Neural progenitor cell (in vitro differentiated cells): ENCODE measurements at regions not wholly inside any gene's neighbourhood (a gene's known extent, or its start where the extent isn't known, plus 50 kb on each side); places are given as distances from the start of the nearest gene placed in this dataset.

ENCODE experiments used
- DNase-seq: peaks from one replicate; pipeline ENCODE4 v3.0.0-alpha.2; 2016; ENCODE audit warnings: low spot score
- H2AFZ ChIP-seq: fragments of 200-600 bp; sonication (generic); replicated peaks from 2 replicates; pipeline ENCODE4 v1.6.1; 2016; ENCODE audit warnings: antibody characterized with exemption
- H3F3A ChIP-seq: fragments of 200-600 bp; sonication (generic); 2 replicates; pipeline ENCODE4 v1.6.1; 2016; ENCODE audit warnings: antibody characterized with exemption, low read depth
- H3K27ac ChIP-seq: fragments of 200-600 bp; sonication (generic); 2 replicates; pipeline ENCODE4 v1.5.1; 2016; ENCODE audit warnings: mild to moderate bottlenecking
- H3K27me3 ChIP-seq: fragments of 200-600 bp; sonication (generic); 2 replicates; pipeline ENCODE4 v1.6.1; 2016; ENCODE audit warnings: mild to moderate bottlenecking, moderate library complexity
- H3K36me3 ChIP-seq: fragments of 200-600 bp; sonication (generic); 2 replicates; pipeline ENCODE4 v1.5.1; 2016
- H3K4me1 ChIP-seq: fragments of 200-600 bp; sonication (generic); 2 replicates; pipeline ENCODE4 v1.6.1; 2016; ENCODE audit warnings: mixed run types
- H3K4me2 ChIP-seq: fragments of 200-600 bp; sonication (generic); 2 replicates; pipeline ENCODE4 v1.6.1; 2016
- H3K4me3 ChIP-seq: fragments of 200-600 bp; sonication (generic); 2 replicates; pipeline ENCODE4 v1.5.1; 2016
- H3K79me2 ChIP-seq: fragments of 200-600 bp; sonication (generic); 2 replicates; pipeline ENCODE4 v1.6.1; 2016; ENCODE audit warnings: low read depth
- H3K9ac ChIP-seq: fragments of 200-600 bp; sonication (generic); 2 replicates; pipeline ENCODE4 v1.6.1; 2016
- H3K9me3 ChIP-seq: fragments of 200-600 bp; sonication (generic); 2 replicates; pipeline ENCODE4 v1.5.1; 2016; ENCODE audit warnings: low read depth
- H4K20me1 ChIP-seq: fragments of 200-600 bp; sonication (generic); 2 replicates; pipeline ENCODE4 v1.6.1; 2016; ENCODE audit warnings: low read depth
- H3K27ac Mint-ChIP-seq: 3 replicates; pipeline ENCODE4 v1.8.0; 2021; ENCODE audit warnings: mixed read lengths
- H3K27me3 Mint-ChIP-seq: 2 replicates; pipeline ENCODE4 v1.8.0; 2022; ENCODE audit warnings: low read depth, mild to moderate bottlenecking, inconsistent platforms, moderate library complexity, mixed read lengths; ENCODE audit not compliant: insufficient read depth
- H3K36me3 Mint-ChIP-seq: 3 replicates; pipeline ENCODE4 v1.8.0; 2021; ENCODE audit warnings: mixed read lengths
- H3K4me1 Mint-ChIP-seq: 3 replicates; pipeline ENCODE4 v1.8.0; 2021; ENCODE audit warnings: mixed read lengths
- H3K4me3 Mint-ChIP-seq: 3 replicates; pipeline ENCODE4 v1.8.0; 2021; ENCODE audit warnings: mild to moderate bottlenecking, moderate library complexity, mixed read lengths
- H3K9me3 Mint-ChIP-seq: 3 replicates; pipeline ENCODE4 v1.8.0; 2020; ENCODE audit warnings: mixed read lengths
- CTCF ChIP-seq: fragments of 200-600 bp; sonication (generic); IDR thresholded peaks from 2 replicates; pipeline ENCODE4 v1.5.1; 2017; ENCODE audit warnings: antibody characterized with exemption, mild to moderate bottlenecking
- EZH2 ChIP-seq: fragments of 200-600 bp; sonication (generic); IDR thresholded peaks from 2 replicates; pipeline ENCODE4 v1.6.1; 2017; ENCODE audit warnings: antibody characterized with exemption, mild to moderate bottlenecking, moderate library complexity
- EZH2phosphoT487 ChIP-seq: fragments of 200-600 bp; sonication (generic); IDR thresholded peaks from 2 replicates; pipeline ENCODE4 v1.6.1; 2017; ENCODE audit warnings: antibody characterized with exemption

- DNase-seq = no peak
- no peak overlapping the region for H3K4me3 Mint-ChIP-seq
- Histone ChIP-seq H3K79me2 (no peaks in the 10 kb centered on the region), H3F3A (no peaks in the 10 kb centered on the region), H3K9me3 (no peaks in the 10 kb centered on the region), H3K36me3 (no peaks in the 10 kb centered on the region), H4K20me1 (no peaks in the 10 kb centered on the region), H3K9ac (no peak overlapping the region), H3K4me2 (no peak overlapping the region), H3K4me1 (no peaks in the 10 kb centered on the region), H3K4me3 (no peak overlapping the region), H3K27ac (no peak overlapping the region), H3K27me3 (no peaks in the 10 kb centered on the region), H2AFZ (no peak overlapping the region)
- H3K27ac Mint-ChIP-seq = no peak overlapping the region
- TF ChIP-seq CTCF (no peak), EZH2phosphoT487 (no peak), EZH2 (no peak)
- peaks cover 2% of the 10 kb centered on the region for H3K9me3 Mint-ChIP-seq
- no peaks in the 10 kb centered on the region for H3K4me1 Mint-ChIP-seq
- H3K36me3 Mint-ChIP-seq = no peaks in the 10 kb centered on the region
- peaks cover 2% of the 10 kb centered on the region for H3K27me3 Mint-ChIP-seq
Observed at GRCh38 chr9:95645579-95645978, 128.8 kb upstream of the PTCH1 start.

GRCh38 chr9:95644377-95644776 is 127.6 kb upstream of the PTCH1 start:
- Histone ChIP-seq H3K27ac (no peak overlapping the region), H3K36me3 (no peaks in the 10 kb centered on the region), H3K79me2 (no peaks in the 10 kb centered on the region), H2AFZ (no peak overlapping the region), H3K9me3 (no peaks in the 10 kb centered on the region), H3K9ac (no peak overlapping the region), H3K4me2 (no peak overlapping the region), H3K4me3 (no peak overlapping the region), H3K4me1 (no peaks in the 10 kb centered on the region), H4K20me1 (no peaks in the 10 kb centered on the region), H3K27me3 (no peaks in the 10 kb centered on the region), H3F3A (no peaks in the 10 kb centered on the region)
- Mint-ChIP-seq H3K27me3 (peaks cover 2% of the 10 kb centered on the region), H3K27ac (no peak overlapping the region), H3K36me3 (no peaks in the 10 kb centered on the region), H3K4me1 (no peaks in the 10 kb centered on the region), H3K4me3 (no peak overlapping the region), H3K9me3 (peaks cover 2% of the 10 kb centered on the region)
- no peak for TF ChIP-seq EZH2
- TF ChIP-seq CTCF = no peak
- TF ChIP-seq EZH2phosphoT487 = no peak
- no peak for DNase-seq

GRCh38 chr9:95643619-95644018 is 126.8 kb upstream of the PTCH1 start:
- no peak overlapping the region for H2AFZ ChIP-seq
- Mint-ChIP-seq H3K4me1 (no peaks in the 10 kb centered on the region), H3K9me3 (peaks cover 2% of the 10 kb centered on the region), H3K27ac (no peak overlapping the region), H3K27me3 (peaks cover 2% of the 10 kb centered on the region), H3K36me3 (no peaks in the 10 kb centered on the region), H3K4me3 (no peak overlapping the region)
- TF ChIP-seq EZH2phosphoT487 (no peak), EZH2 (no peak), CTCF (no peak)
- no peak overlapping the region for H3K4me3 ChIP-seq
- H3K79me2 ChIP-seq = no peaks in the 10 kb centered on the region
- no peak overlapping the region for H3K4me2 ChIP-seq
- no peaks in the 10 kb centered on the region for H3K36me3 ChIP-seq
- no peak overlapping the region for H3K27ac ChIP-seq
- no peak overlapping the region for H3K9ac ChIP-seq
- H3F3A ChIP-seq = no peaks in the 10 kb centered on the region
- H3K9me3 ChIP-seq = no peaks in the 10 kb centered on the region
- no peaks in the 10 kb centered on the region for H3K4me1 ChIP-seq
- H4K20me1 ChIP-seq = no peaks in the 10 kb centered on the region
- H3K27me3 ChIP-seq = no peaks in the 10 kb centered on the region
- no peak for DNase-seq

GRCh38 chr9:95642189-95642588 is 125.4 kb upstream of the PTCH1 start:
- Mint-ChIP-seq H3K27me3 (peaks cover 7% of the 10 kb centered on the region), H3K4me1 (no peaks in the 10 kb centered on the region), H3K4me3 (no peak overlapping the region), H3K9me3 (peaks cover 2% of the 10 kb centered on the region), H3K36me3 (no peaks in the 10 kb centered on the region), H3K27ac (no peak overlapping the region)
- Histone ChIP-seq H3K36me3 (no peaks in the 10 kb centered on the region), H3K9ac (no peak overlapping the region), H3K27me3 (no peaks in the 10 kb centered on the region), H3K4me3 (no peak overlapping the region), H3K27ac (no peak overlapping the region), H3F3A (no peaks in the 10 kb centered on the region), H3K4me1 (peaks cover 2% of the 10 kb centered on the region), H2AFZ (no peak overlapping the region), H3K9me3 (no peaks in the 10 kb centered on the region), H3K79me2 (no peaks in the 10 kb centered on the region), H3K4me2 (no peak overlapping the region), H4K20me1 (no peaks in the 10 kb centered on the region)
- TF ChIP-seq EZH2 (no peak), EZH2phosphoT487 (no peak), CTCF (no peak)
- DNase-seq = no peak
